Ovary (tissue), 7 donors: ENCODE measurements at regions not wholly inside any gene's neighbourhood (a gene's known extent, or its start where the extent isn't known, plus 50 kb on each side); places are given as distances from the start of the nearest gene placed in this dataset.

Source experiments
- DNase-seq, 5 donors: peaks; one replicate each; pipeline ENCODE4 v3.0.0-alpha.2; 2019 to 2020
- H3K27ac ChIP-seq, 2 donors: fragments of 200-600 bp; one replicate each; pipeline versions ENCODE4 v1.5.1 to v1.8.0; 2019 to 2022
- H3K27me3 ChIP-seq: fragments of 200-600 bp; one replicate; pipeline ENCODE4 v1.8.0; 2022
- H3K36me3 ChIP-seq: fragments of 200-600 bp; sonication (generic); one replicate; pipeline ENCODE4 v1.5.1; 2019
- H3K4me1 ChIP-seq: one replicate; pipeline ENCODE4 v1.8.1; 2013; ENCODE audit warnings: mild to moderate bottlenecking, moderate library complexity; ENCODE audit not compliant: insufficient read depth
- H3K4me3 ChIP-seq: fragments of 200-600 bp; sonication (generic); one replicate; pipeline ENCODE4 v1.5.1; 2017
- H3K9me3 ChIP-seq, 2 donors: fragments of 200-600 bp in 1 of 2; sonication (generic) in 1 of 2; one replicate each; pipeline versions ENCODE4 v1.5.1 to v1.8.1; 2013 to 2019; ENCODE audit warnings: mild to moderate bottlenecking in 1 of 2, moderate library complexity in 1 of 2
- EP300 ChIP-seq: sonication (generic); formaldehyde crosslinking; IDR thresholded peaks from one replicate; pipeline ENCODE4 v1.6.1; 2017; ENCODE audit warnings: antibody characterized with exemption
- POLR2A ChIP-seq: fragments of 450-650 bp; IDR thresholded peaks from one replicate; pipeline ENCODE4 v1.6.1; 2017; ENCODE audit warnings: antibody characterized with exemption, mild to moderate bottlenecking, moderate library complexity
- WGBS, 3 donors: extraction: QIAGEN DNeasy Blood & Tissue Kit in 1 of 3; methylation state at CpG; one replicate each; pipeline versions ENCODE4 v1.1.5 to v1.1.7; 2013 to 2017; 5-methylcytosine and 5-hydroxymethylcytosine counted together
- intact Hi-C, 4 donors: fragments of 100-400 bp; cut with DNase I; formaldehyde crosslinking; loops; one replicate each; pipeline versions ENCODE4 v1.11.0 to v1.15.1; 2022 to 2023
- TF ChIP-seq, protein P1 (sequence below), 3 donors: fragments of 450-650 bp in 2 of 3; fragments of 200-600 bp in 1 of 3; IDR thresholded peaks; one replicate each; pipeline versions ENCODE4 v1.5.1 to v1.8.0; 2016 to 2022; ENCODE audit warnings: antibody characterized with exemption in 3 of 3, mild to moderate bottlenecking in 1 of 3
- donor health status: DM: no; HTN: no; CAD: no; lungs with moderate emphysema.
- donor health status: DM: no; HTN: no; CAD: no.
- donor health status: Bipolar disorder and iron deficiency.
- donor health status: DM: no; HTN: no; CAD: no.
- donor health status: DM: yes; HTN: yes; CAD: no.

DNA sequence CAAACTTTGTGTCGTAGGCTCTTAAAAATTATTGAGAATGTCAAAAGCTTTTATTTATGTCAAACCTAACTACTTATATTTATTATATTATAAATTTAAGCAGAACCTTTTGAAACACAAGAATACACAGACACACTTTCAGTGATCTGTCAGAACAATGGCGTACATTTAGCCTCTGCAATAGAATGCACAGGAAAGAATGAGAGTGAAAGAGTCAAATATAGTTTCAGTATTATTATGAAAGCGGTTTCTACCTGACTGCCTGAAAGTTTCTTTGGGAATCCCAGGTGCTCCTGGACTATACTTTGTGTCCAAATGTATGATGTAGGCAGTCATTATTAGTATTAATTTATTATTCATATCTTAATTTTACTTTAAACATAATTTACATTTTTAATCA lies 872.0 kb upstream of the AGA start:
- WGBS, 3 donors, result 92 to 93% (median 92%) methylated on average over 3 of the region's 3 CpGs
- H3K27ac ChIP-seq, result no peak overlapping the region
- H3K4me3 ChIP-seq, result no peak overlapping the region
- peaks cover 4% of the 10 kb centered on the region for H3K27me3 ChIP-seq
- H3K4me1 ChIP-seq, result no peaks in the 10 kb centered on the region
- no peaks in the 10 kb centered on the region for H3K36me3 ChIP-seq
- TF ChIP-seq EP300, result no peak
- H3K9me3 ChIP-seq, result no peaks in the 10 kb centered on the region
- intact Hi-C loops, result no loop called here
- DNase-seq, result no peak

DNA sequence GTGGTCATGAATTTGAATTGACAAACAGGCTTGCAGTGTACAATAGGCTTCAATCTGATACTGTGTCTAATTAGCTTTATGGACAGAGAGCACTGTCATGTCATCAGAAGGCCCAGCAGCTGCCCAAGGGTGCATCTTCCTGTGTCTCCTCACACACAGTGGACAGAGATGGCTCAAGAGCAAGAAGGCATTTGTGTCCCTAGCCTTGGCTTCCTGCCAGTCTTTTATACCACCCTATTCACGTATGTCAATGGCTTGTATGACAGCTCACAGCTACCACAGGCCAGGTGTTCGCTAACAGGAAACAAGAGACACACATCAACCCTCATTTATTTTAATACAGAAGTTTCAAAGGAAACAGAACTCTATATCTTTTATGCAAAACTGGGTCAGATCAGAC lies 874.0 kb upstream of the AGA start:
- WGBS, 3 donors, result 62 to 73% (median 72%) methylated on average over 2 of the region's 2 CpGs
- H3K27me3 ChIP-seq, result peaks cover 4% of the 10 kb centered on the region
- H3K27ac ChIP-seq, result no peak overlapping the region
- TF ChIP-seq, protein P1, sequence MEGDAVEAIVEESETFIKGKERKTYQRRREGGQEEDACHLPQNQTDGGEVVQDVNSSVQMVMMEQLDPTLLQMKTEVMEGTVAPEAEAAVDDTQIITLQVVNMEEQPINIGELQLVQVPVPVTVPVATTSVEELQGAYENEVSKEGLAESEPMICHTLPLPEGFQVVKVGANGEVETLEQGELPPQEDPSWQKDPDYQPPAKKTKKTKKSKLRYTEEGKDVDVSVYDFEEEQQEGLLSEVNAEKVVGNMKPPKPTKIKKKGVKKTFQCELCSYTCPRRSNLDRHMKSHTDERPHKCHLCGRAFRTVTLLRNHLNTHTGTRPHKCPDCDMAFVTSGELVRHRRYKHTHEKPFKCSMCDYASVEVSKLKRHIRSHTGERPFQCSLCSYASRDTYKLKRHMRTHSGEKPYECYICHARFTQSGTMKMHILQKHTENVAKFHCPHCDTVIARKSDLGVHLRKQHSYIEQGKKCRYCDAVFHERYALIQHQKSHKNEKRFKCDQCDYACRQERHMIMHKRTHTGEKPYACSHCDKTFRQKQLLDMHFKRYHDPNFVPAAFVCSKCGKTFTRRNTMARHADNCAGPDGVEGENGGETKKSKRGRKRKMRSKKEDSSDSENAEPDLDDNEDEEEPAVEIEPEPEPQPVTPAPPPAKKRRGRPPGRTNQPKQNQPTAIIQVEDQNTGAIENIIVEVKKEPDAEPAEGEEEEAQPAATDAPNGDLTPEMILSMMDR (IDR thresholded peaks at IDR 0.05), result no peak
- TF ChIP-seq POLR2A (no peak), EP300 (no peak)
- DNase-seq, result no peak
- H3K36me3 ChIP-seq, result no peaks in the 10 kb centered on the region
- H3K4me3 ChIP-seq, result no peak overlapping the region
- H3K9me3 ChIP-seq, result no peaks in the 10 kb centered on the region
- no peaks in the 10 kb centered on the region for H3K4me1 ChIP-seq
- intact Hi-C loops, result no loop called here

DNA sequence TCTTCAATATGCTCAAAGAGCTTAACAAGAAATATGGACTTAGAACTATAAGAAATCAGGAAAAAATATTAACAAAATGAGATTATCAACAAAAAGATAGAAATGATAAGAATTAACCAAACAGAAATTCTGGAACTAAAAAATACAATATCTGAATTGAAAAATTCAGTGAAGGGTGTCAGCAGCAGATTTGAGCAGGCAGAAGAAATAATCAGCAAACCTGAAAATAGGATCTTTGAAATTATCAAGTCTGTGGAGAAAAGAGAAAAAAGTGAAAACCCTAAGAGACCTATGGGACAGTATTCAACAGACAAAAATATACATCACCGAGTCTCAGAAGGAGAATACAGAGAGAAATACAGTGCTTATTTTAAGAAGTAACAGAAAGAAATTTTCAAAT lies 877.8 kb upstream of the AGA start:
- intact Hi-C loops, result no loop called here

DNA sequence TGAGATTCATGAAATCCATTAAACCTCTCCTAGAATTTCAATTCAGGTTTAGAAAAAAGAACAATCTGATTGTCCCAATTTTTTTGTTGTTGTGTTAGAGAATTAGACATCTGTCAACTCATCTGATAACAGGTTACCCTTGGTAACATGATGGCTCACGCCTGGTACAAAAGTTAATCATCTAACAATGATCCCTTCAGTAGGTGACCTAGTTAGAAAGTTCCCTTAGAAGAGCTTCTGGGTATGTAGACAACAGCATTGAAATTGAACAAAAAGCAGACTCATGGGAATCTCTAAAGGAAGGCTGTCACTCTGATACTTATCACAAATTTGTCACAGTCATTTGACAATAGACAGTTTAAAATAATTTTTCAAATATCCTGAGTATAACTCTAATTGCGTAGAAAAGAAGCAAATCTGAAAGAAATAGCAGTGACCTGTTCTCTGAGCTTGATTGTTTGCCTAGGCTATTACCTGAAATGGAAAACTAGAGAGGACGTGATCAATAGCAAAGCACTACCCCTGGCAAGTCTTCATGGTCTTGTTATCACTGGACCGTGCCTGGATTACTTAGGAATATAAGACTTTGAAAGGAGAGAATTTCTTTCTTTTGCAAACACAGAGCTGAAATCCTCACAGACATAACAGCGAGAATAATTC lies 880.4 kb upstream of the AGA start:
- DNase-seq, result no peak
- no peaks in the 10 kb centered on the region for H3K9me3 ChIP-seq
- no peaks in the 10 kb centered on the region for H3K36me3 ChIP-seq
- WGBS, 3 donors, result 79 to 87% (median 86%) methylated on average over 5 of the region's 5 CpGs
- H3K4me3 ChIP-seq, result no peak overlapping the region
- TF ChIP-seq, protein P1 (IDR thresholded peaks at IDR 0.05), result no peak
- TF ChIP-seq POLR2A (no peak), EP300 (no peak)
- H3K27me3 ChIP-seq, result peaks cover 4% of the 10 kb centered on the region
- intact Hi-C loops, result no loop called here
- H3K4me1 ChIP-seq, result no peaks in the 10 kb centered on the region
- no peak overlapping the region for H3K27ac ChIP-seq

More for the DNA sequence above, 877.8 kb upstream of the AGA start:
- WGBS, 3 donors, result 87 to 98% (median 95%) methylated on average over 1 of the region's 1 CpG
- Histone ChIP-seq H3K4me1 (no peaks in the 10 kb centered on the region), H3K9me3 (no peaks in the 10 kb centered on the region), H3K27me3 (peaks cover 4% of the 10 kb centered on the region), H3K36me3 (no peaks in the 10 kb centered on the region), H3K27ac (no peak overlapping the region), H3K4me3 (no peak overlapping the region)
- DNase-seq, result no peak
- TF ChIP-seq, protein P1 (IDR thresholded peaks at IDR 0.05), result no peak
- no peak for TF ChIP-seq EP300
- TF ChIP-seq POLR2A, result no peak

DNA sequence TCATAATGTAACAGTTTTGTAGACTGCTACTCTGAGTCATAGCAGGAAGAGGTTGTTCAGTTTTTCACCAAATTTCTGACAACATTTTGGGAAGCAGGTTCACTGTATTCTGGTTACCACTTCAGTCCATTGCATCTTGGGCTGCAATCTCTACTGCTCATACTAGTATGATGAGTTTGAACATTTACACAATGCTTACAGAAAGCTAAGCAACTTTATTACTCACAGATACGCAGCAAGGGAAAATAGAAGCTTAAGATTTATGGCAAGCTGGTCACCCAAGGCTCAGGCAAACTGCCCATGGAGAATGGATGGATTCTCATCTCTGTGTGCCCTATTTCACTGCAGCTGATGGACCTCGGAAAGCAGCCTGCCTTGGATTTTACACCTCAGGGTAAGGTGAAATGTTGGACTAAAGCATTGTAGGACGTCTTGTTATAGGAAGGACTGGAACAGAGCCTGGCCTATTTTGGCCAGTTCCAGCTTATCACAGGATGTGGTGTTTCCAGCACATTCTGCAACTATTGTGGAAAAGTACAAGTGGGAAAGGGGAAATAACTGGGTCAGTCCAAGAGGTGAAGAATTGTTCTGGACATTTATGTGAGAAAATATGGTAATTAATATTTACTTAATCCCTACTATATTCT lies 887.1 kb upstream of the AGA start:
- 50 to 60% (median 55%) methylated on average over 3 of the region's 3 CpGs for WGBS, 3 donors
- intact Hi-C loops, result no loop called here
- TF ChIP-seq EP300 (no peak), POLR2A (no peak)
- TF ChIP-seq, protein P1 (IDR thresholded peaks at IDR 0.05), result no peak
- no peaks in the 10 kb centered on the region for H3K27me3 ChIP-seq
- H3K4me3 ChIP-seq, result no peak overlapping the region
- no peaks in the 10 kb centered on the region for H3K4me1 ChIP-seq
- H3K27ac ChIP-seq, result no peak overlapping the region
- no peaks in the 10 kb centered on the region for H3K9me3 ChIP-seq
- no peak for DNase-seq
- no peaks in the 10 kb centered on the region for H3K36me3 ChIP-seq
